Frontal cortex (tissue), 3 donors: ENCODE measurements at regions not wholly inside any gene's neighbourhood (a gene's known extent, or its start where the extent isn't known, plus 50 kb on each side); places are given as distances from the start of the nearest gene placed in this dataset.
"Not testable (repeated sequence)": the region's sequence is repeated elsewhere in the genome, so short reads cannot be mapped to it uniquely, and the experiment has no call there.

Experiments used
- DNase-seq, 2 donors: peaks; one replicate each; pipeline ENCODE4 v3.0.0; 2012; ENCODE audit warnings: low spot score in 2 of 2
- FAIRE-seq: peaks from 2 replicates; lab custom pipeline; 2012; peaks lifted over from hg19 to GRCh38; lab: Jason Lieb, UNC
- donor health status: control.
- donor health status: control.
- donor health status: control.

DNA sequence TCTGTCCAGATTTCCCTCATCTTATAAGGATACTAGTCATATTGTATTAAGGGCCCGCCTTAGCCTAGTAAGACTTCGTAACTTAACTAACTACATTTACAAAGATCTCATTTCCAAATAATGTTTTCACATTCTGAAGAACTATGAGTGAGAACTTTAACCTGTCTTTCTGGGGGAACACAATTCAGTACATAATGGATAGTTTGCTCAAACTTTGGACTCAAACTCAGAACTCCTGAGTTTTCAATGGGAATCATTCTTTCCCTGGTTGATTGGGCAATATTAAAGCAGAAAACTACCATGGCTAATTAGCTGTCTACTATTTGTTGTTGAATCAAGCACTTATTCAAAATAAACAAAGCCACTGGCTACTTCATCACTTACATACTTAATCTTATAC, 522.9 kb downstream of the REEP3 start:
- FAIRE-seq = no peak
- DNase-seq = no peak

DNA sequence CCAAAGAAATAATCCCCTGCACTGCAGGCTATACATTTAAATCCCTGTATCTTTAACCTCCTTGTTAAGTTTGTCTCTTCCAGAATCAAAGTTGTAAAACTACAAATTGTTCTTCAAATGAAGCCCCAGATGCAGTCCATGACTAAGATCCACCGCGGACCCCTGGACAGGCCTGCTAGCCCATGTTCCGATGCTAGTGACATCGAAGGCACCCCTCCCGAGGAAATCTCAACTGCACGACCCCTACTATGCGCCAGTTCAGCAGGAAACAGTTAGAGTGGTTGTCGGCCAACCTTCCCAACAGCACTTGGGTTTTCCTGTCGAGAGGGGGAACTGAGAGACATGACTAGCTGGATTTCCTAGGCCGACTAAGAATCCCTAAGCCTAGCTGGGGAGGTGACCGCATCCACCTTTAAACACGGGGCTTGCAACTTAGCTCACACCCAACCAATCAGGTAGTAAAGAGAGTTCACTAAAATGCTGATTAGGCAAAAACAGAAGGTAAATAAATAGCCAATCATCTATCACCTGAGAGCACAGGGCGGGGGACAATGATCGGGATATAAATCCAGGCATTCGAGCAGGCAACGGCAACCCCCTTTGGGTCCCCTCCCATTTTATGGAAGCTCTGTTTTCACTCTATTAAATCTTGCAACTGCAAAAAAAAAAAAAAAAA, 523.9 kb downstream of the REEP3 start:
- not testable (repeated sequence) for FAIRE-seq, DNase-seq

DNA sequence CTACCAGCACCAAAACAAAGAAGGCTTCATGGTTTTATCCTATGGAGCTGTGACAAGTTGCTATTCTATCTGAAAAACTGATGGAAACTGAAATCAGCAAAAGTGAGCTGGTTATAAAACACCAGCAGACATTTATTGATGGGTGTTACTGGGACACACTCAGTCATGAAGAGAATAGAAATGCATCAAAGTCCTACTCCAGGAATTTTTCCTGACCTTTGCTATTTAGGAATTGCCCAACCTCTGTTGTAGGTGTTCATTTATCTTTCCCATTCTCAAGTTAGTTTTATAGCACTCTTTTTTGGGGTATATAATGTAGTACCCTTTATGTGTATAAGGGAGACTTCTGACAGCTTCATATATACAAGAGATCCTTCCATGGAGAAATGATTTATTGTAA, 533.2 kb downstream of the REEP3 start:
- FAIRE-seq = no peak
- DNase-seq = no peak

DNA sequence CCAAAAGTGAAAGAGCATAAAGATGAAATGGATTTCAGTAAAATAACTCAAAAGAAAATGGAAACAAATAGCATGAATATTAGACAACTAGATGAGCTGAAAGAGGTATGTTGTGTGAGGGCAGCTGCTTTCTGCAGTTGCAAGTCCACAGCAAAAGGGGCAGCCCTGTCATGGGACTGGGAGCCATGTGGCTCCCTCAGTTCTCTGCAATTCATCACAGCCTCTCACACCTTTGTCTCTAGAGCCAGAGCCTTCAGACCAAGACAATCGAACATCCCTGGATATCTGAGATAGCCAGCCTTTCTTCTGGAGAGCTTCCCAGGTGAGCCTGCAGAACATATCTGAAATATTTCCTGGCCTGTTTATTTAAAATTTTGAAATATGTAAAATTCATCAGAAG, 538.7 kb downstream of the REEP3 start:
- DNase-seq (no peak), FAIRE-seq (no peak)

DNA sequence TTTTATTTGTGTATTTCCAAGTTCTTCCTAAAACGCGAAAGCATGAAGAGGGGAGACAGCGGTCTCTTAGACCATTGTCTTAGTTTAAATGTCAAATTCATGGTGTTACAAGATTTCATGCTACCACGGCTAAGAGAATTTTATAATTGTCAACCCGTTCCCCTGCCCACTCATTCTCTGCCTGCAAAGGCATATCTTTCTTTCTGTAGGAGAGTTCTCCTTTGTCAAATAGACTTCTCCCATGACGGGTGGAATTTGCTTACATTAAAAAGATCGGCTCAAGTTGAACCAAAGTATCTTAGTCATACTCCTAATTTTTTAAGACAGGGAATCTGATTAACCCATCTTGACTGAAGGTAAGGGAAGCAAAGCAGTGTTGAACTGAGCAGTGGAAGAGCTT, 539.2 kb downstream of the REEP3 start:
- FAIRE-seq = no peak
- no peak for DNase-seq

- DNase-seq = no peak
- FAIRE-seq = no peak
These were observed 541.6 kb downstream of the REEP3 start for GRCh38 chr10:64062793-64063192.

DNA sequence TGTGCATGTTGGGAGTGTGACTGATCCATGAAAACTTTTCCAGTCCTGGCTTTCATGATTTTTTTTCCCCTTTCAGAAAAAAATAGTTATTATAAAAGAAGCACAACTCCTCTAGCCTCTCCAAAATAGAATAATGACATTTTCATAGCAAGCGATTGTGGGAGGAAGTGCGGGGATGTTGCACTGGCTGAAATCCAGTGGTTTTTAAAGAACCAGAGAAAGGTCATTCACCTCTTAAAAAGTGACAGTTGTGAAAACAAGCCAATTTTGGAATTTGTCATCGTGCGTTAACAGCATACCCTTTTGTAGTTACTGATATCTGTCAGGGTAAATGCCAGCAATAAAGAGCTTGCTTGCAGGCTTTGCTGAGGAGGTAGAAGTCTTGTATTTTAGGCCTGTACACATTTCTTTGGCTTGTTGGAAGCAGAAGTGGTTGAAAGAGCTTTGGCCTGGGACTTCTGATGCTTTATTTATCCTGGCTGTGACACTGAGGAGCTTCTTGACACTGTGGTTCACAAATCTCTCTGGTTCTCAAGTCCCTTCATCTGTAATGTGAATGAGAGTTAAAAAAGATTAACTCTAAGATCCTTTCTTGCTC, 545.9 kb downstream of the REEP3 start:
- FAIRE-seq = no peak
- no peak for DNase-seq

- FAIRE-seq = no peak
- no peak for DNase-seq
These were observed 546.7 kb downstream of the REEP3 start for GRCh38 chr10:64067859-64068258.

DNA sequence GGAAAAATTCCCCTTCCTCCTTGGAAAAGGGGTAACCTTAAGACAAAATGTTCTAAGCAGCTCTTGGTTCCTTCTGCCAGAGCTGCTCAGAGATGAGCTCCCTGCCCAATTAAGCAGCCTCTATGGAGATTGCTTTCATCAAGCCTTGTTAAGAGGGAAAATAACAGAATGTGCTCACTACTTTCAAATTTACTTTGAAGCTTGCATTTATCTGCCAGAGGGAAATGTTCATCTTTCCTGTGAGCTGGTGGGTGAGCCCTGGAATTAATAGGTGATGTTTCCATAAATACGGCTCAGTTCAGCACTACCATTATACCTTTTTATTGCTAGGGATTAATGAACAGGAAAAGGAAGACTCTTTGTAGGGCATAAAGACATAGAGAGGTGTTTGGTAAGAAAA, 549.0 kb downstream of the REEP3 start:
- FAIRE-seq = no peak
- DNase-seq = no peak

DNA sequence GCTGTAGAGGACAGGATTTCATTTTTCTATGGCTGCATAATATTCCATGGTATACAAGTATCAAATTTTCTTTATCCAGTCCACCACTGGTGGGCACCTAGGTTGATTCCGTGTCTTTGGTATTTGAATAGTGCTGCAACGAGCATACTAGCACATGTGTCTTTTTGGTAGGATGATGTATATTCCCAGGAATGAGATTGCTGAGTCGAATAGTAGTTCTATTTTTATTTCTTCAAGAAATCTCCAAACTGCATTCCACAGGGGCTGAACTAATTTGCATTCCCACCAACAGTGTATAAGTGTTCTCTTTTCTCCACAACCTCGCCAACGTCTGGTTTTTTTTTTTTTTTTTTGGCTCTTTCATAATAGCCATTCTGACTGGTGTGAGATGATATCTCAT, 550.0 kb downstream of the REEP3 start:
- DNase-seq (no peak), FAIRE-seq (no peak)

- DNase-seq (no peak), FAIRE-seq (no peak)
These were observed 554.4 kb downstream of the REEP3 start for GRCh38 chr10:64075604-64076003.

GRCh38 chr10:64076322-64076940, 555.2 kb downstream of the REEP3 start:
- FAIRE-seq (no peak), DNase-seq (no peak)

DNA sequence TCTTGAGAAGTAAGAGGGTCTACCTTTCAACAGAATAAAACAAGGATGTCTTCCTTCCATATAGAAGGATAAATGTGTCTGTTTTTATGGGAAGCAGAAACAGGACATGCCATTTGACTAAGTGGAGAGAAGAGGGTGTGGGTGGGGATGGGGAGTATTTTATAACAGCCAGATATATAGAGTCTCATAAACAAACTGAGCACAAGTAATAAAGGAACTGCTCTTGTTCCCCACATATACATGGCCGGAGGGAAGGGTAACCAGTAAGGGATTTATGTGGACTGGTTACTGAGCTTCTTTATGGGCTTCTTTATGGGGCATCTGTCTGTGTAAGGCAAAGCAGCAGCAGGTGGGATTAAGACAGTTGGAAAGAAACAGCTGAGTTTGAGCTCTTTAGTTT, 558.1 kb downstream of the REEP3 start:
- FAIRE-seq (no peak), DNase-seq (no peak)

DNA sequence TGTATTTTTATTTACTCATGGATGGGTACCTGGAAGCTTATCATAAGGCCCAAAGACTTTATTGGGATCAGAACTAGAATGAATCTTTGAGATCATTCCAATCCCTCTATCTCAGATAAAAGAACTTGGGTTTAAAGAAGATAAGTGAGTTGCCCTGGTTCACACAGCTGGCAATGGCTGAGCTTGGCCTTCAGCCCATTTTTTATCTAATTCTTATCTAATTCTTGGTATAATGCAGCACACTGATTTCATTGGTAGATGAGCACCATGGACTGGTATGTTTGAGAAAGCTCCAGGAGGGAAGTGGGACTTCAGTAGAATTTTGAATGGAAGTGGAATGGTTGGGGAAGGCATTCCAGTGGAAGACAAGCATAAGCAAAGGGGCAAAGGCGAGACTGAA, 558.9 kb downstream of the REEP3 start:
- FAIRE-seq (no peak), DNase-seq (no peak)

GRCh38 chr10:64081947-64082482, 560.8 kb downstream of the REEP3 start:
- no peak for DNase-seq
- no peak for FAIRE-seq

DNA sequence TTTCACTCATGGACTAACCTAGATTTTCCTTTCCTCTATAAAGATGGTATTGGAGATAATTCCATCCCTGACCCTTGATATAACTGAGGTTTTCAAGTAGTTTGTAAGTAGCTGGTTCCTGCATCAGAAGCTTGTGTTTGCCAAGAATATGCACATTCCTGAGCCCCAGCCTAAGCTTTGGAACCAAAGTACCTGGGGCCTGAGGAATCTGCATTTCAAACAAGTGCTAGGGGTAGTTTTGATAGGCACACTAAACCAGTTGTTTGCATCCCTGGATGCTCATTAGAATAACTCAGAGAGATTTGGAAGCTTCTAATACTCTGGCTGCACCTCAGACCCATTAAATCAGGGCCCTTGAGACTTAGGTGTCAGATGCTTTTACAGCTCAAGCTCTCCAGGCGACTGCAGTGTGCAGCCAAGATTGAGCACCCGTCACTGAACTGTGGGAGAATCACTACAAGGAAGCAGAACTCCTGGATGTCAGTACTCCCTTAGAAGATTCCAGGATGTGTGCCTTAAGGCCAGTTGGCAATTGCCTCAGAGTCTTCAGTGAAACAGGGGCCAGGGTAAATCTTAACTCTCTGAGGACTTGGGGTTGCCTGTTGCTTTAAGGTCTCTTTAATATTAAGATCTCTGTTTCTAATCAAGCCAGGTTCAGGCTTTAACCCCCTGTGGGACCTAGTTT, 565.0 kb downstream of the REEP3 start:
- DNase-seq (no peak), FAIRE-seq (no peak)

GRCh38 chr10:64089648-64090047, 568.4 kb downstream of the REEP3 start:
- FAIRE-seq (no peak), DNase-seq (no peak)

DNA sequence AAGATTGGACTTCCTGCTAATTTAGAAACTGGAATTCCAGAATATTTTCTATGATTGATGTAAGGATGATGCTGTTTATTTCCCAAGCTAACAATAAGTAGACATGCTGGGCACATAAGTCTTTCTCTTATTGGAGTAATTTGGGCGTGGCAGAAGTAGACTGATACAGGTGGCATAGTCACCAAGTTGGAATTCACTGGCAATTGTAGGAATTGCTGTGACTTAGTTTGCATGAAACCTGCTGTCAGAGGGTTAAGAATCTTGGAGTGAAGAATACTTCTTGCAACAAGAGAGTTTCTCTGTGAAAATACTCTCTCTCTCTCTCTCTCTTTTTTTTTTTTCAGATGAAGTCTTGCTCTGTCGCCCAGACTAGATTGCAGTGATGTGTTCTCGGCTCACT, 569.7 kb downstream of the REEP3 start:
- no peak for FAIRE-seq
- no peak for DNase-seq

- FAIRE-seq = peak; percentile 70
- DNase-seq = peak; percentile 3 to 18
These were observed 570.7 kb downstream of the REEP3 start for GRCh38 chr10:64091897-64092296.

DNA sequence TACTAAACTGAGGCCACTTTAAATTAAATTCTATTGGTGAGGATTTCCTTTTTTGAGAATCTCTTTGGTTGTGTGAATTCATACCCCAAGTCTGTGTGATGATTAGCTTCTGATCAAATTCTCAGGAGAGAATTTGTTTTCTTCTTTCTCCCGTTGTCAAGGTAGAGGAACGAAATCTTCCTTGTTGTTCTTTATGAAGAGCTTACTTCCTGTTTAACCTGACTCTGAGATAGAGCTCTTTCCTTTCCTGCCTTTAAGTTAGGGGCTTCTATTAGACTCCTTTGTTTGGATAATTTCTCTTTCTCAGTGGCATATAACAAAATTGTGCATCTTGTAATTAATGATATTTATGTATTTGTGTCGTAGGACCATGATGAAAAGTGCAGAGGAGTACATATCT, 572.1 kb downstream of the REEP3 start:
- no peak for DNase-seq
- no peak for FAIRE-seq
